ENCODE measurements at regions not wholly inside any gene's neighbourhood (a gene's known extent, or its start where the extent isn't known, plus 50 kb on each side); places are given as distances from the start of the nearest gene placed in this dataset.

- Mint-ChIP-seq H3K4me1 (ENCODE audit: low read depth) (peaks cover 4% of the 10 kb centered on the region), H3K27ac (no peak overlapping the region), H3K9me3 (no peaks in the 10 kb centered on the region), H3K4me3 (no peak overlapping the region), H3K27me3 (peaks cover 4% of the 10 kb centered on the region), H3K36me3 (ENCODE audit: low read depth) (no peaks in the 10 kb centered on the region)
- intact Hi-C loops (cut with micrococcal nuclease), result no loop called here
Measured at GRCh38 chr5:57037355-57037754, 85.4 kb upstream of the MIER3 start.

GRCh38 chr5:57041570-57041969, 89.6 kb upstream of the MIER3 start:
- Mint-ChIP-seq H3K36me3 (ENCODE audit: low read depth) (no peaks in the 10 kb centered on the region), H3K27me3 (no peaks in the 10 kb centered on the region), H3K4me1 (ENCODE audit: low read depth) (no peaks in the 10 kb centered on the region), H3K4me3 (no peak overlapping the region), H3K27ac (no peak overlapping the region), H3K9me3 (no peaks in the 10 kb centered on the region)
- intact Hi-C loops (cut with micrococcal nuclease), result no loop called here

GRCh38 chr5:57042524-57042931, 90.6 kb upstream of the MIER3 start:
- Mint-ChIP-seq H3K27me3 (no peaks in the 10 kb centered on the region), H3K4me1 (ENCODE audit: low read depth) (no peaks in the 10 kb centered on the region), H3K4me3 (no peak overlapping the region), H3K27ac (no peak overlapping the region), H3K36me3 (ENCODE audit: low read depth) (no peaks in the 10 kb centered on the region), H3K9me3 (no peaks in the 10 kb centered on the region)
- intact Hi-C loops (cut with micrococcal nuclease), result no loop called here

- Mint-ChIP-seq H3K4me1 (ENCODE audit: low read depth) (no peaks in the 10 kb centered on the region), H3K27me3 (no peaks in the 10 kb centered on the region), H3K9me3 (no peaks in the 10 kb centered on the region), H3K27ac (no peak overlapping the region), H3K4me3 (no peak overlapping the region), H3K36me3 (ENCODE audit: low read depth) (no peaks in the 10 kb centered on the region)
- intact Hi-C loops (cut with micrococcal nuclease), result no loop called here
Measured at GRCh38 chr5:57054135-57054534, 102.2 kb upstream of the MIER3 start.

GRCh38 chr5:57054671-57055070, 102.7 kb upstream of the MIER3 start:
- intact Hi-C loops (cut with micrococcal nuclease), result no loop called here
- no peaks in the 10 kb centered on the region for H3K27me3 Mint-ChIP-seq
- no peaks in the 10 kb centered on the region for H3K9me3 Mint-ChIP-seq
- no peak overlapping the region for H3K4me3 Mint-ChIP-seq
- no peaks in the 10 kb centered on the region for H3K36me3 Mint-ChIP-seq (ENCODE audit: low read depth)
- no peak overlapping the region for H3K27ac Mint-ChIP-seq
- no peaks in the 10 kb centered on the region for H3K4me1 Mint-ChIP-seq (ENCODE audit: low read depth)

GRCh38 chr5:57055731-57056130, 103.8 kb upstream of the MIER3 start:
- no peak overlapping the region for H3K4me3 Mint-ChIP-seq
- intact Hi-C loops (cut with micrococcal nuclease), result no loop called here
- H3K36me3 Mint-ChIP-seq (ENCODE audit: low read depth), result no peaks in the 10 kb centered on the region
- no peak overlapping the region for H3K27ac Mint-ChIP-seq
- H3K27me3 Mint-ChIP-seq, result no peaks in the 10 kb centered on the region
- H3K4me1 Mint-ChIP-seq (ENCODE audit: low read depth), result no peaks in the 10 kb centered on the region
- H3K9me3 Mint-ChIP-seq, result no peaks in the 10 kb centered on the region

GRCh38 chr5:57063773-57064172, 110.1 kb upstream of the GPBP1 start:
- H3K4me1 Mint-ChIP-seq (ENCODE audit: low read depth), result no peaks in the 10 kb centered on the region
- peaks cover 2% of the 10 kb centered on the region for H3K27me3 Mint-ChIP-seq
- no peak overlapping the region for H3K4me3 Mint-ChIP-seq
- H3K9me3 Mint-ChIP-seq, result peaks cover 15% of the 10 kb centered on the region
- no peak overlapping the region for H3K27ac Mint-ChIP-seq
- no peaks in the 10 kb centered on the region for H3K36me3 Mint-ChIP-seq (ENCODE audit: low read depth)
- intact Hi-C loops (cut with micrococcal nuclease), result no loop called here

- H3K36me3 Mint-ChIP-seq (ENCODE audit: low read depth), result no peaks in the 10 kb centered on the region
- no peak overlapping the region for H3K4me3 Mint-ChIP-seq
- peaks cover 33% of the 10 kb centered on the region for H3K9me3 Mint-ChIP-seq
- no peaks in the 10 kb centered on the region for H3K4me1 Mint-ChIP-seq (ENCODE audit: low read depth)
- intact Hi-C loops (cut with micrococcal nuclease), result no loop called here
- no peak overlapping the region for H3K27ac Mint-ChIP-seq
- peaks cover 2% of the 10 kb centered on the region for H3K27me3 Mint-ChIP-seq
Measured at GRCh38 chr5:57066924-57067596, 106.8 kb upstream of the GPBP1 start.

GRCh38 chr5:57067597-57067924, 106.3 kb upstream of the GPBP1 start:
- no peak overlapping the region for H3K27ac Mint-ChIP-seq
- no peaks in the 10 kb centered on the region for H3K4me1 Mint-ChIP-seq (ENCODE audit: low read depth)
- intact Hi-C loops (cut with micrococcal nuclease), result no loop called here
- H3K4me3 Mint-ChIP-seq, result no peak overlapping the region
- H3K27me3 Mint-ChIP-seq, result peaks cover 4% of the 10 kb centered on the region
- peaks cover 33% of the 10 kb centered on the region for H3K9me3 Mint-ChIP-seq
- H3K36me3 Mint-ChIP-seq (ENCODE audit: low read depth), result no peaks in the 10 kb centered on the region

GRCh38 chr5:57069115-57069835, 104.6 kb upstream of the GPBP1 start:
- no peak overlapping the region for H3K27ac Mint-ChIP-seq
- peaks cover 32% of the 10 kb centered on the region for H3K9me3 Mint-ChIP-seq
- no peak overlapping the region for H3K4me3 Mint-ChIP-seq
- H3K36me3 Mint-ChIP-seq (ENCODE audit: low read depth), result no peaks in the 10 kb centered on the region
- no peaks in the 10 kb centered on the region for H3K4me1 Mint-ChIP-seq (ENCODE audit: low read depth)
- H3K27me3 Mint-ChIP-seq, result peaks cover 4% of the 10 kb centered on the region
- intact Hi-C loops (cut with micrococcal nuclease), result no loop called here

- H3K4me3 Mint-ChIP-seq, result no peak overlapping the region
- no peaks in the 10 kb centered on the region for H3K36me3 Mint-ChIP-seq (ENCODE audit: low read depth)
- H3K4me1 Mint-ChIP-seq (ENCODE audit: low read depth), result no peaks in the 10 kb centered on the region
- peaks cover 4% of the 10 kb centered on the region for H3K27me3 Mint-ChIP-seq
- intact Hi-C loops (cut with micrococcal nuclease), result no loop called here
- peaks cover 18% of the 10 kb centered on the region for H3K9me3 Mint-ChIP-seq
- H3K27ac Mint-ChIP-seq, result no peak overlapping the region
Measured at GRCh38 chr5:57072218-57072892, 101.5 kb upstream of the GPBP1 start.

- H3K27me3 Mint-ChIP-seq, result peaks cover 1% of the 10 kb centered on the region
- H3K27ac Mint-ChIP-seq, result no peak overlapping the region
- no peaks in the 10 kb centered on the region for H3K4me1 Mint-ChIP-seq (ENCODE audit: low read depth)
- H3K9me3 Mint-ChIP-seq, result no peaks in the 10 kb centered on the region
- H3K4me3 Mint-ChIP-seq, result no peak overlapping the region
- intact Hi-C loops (cut with micrococcal nuclease), result loop anchor here (5.0 kb wide), 1 partner anchor 180 kb away; no protein-coding TSS in a partner anchor
- no peaks in the 10 kb centered on the region for H3K36me3 Mint-ChIP-seq (ENCODE audit: low read depth)
Measured at GRCh38 chr5:57082441-57083067, 91.3 kb upstream of the GPBP1 start.

- Mint-ChIP-seq H3K9me3 (no peaks in the 10 kb centered on the region), H3K36me3 (ENCODE audit: low read depth) (no peaks in the 10 kb centered on the region), H3K27ac (no peak overlapping the region), H3K27me3 (peaks cover 1% of the 10 kb centered on the region), H3K4me3 (no peak overlapping the region), H3K4me1 (ENCODE audit: low read depth) (no peaks in the 10 kb centered on the region)
- intact Hi-C loops (cut with micrococcal nuclease), result no loop called here
Measured at GRCh38 chr5:57085306-57086081, 88.4 kb upstream of the GPBP1 start.
